PC-9 (cell line): ENCODE measurements at regions not wholly inside any gene's neighbourhood (a gene's known extent, or its start where the extent isn't known, plus 50 kb on each side); places are given as distances from the start of the nearest gene placed in this dataset.

Source experiments
- BruUV-seq: library from RNA; stranded (reverse); fragments of 400-500 nt; replicated peaks from 2 replicates; lab custom pipeline; 2021; lab: Mats Ljungman, UMichigan
- CTCF ChIA-PET: fragments of 300-600 bp; sonication (Branson Sonifier 250); formaldehyde crosslinking; loops from one replicate; lab custom pipeline; 2022; ENCODE audit warnings: antibody characterized with exemption; lab: Charles Lee
- POLR2A ChIA-PET: fragments of 300-600 bp; sonication (Branson Sonifier 250); formaldehyde crosslinking; loops from one replicate; lab custom pipeline; 2022; ENCODE audit warnings: antibody characterized with exemption; ENCODE audit not compliant: unreplicated experiment; lab: Charles Lee
- DNase-seq, 2 experiments: peaks; one replicate each; pipeline versions ENCODE4 v3.0.0 to v3.0.0-alpha.2; 2015 to 2022; ENCODE audit warnings: mixed read lengths in 1 of 2
- H2AFZ ChIP-seq: fragments of 200-600 bp; sonication (generic); 2 replicates; pipeline ENCODE4 v1.8.1; 2017; ENCODE audit warnings: antibody characterized with exemption
- H3F3A ChIP-seq: fragments of 200-600 bp; sonication (generic); 2 replicates; pipeline ENCODE4 v1.8.1; 2017; ENCODE audit warnings: antibody characterized with exemption, mild to moderate bottlenecking, low read depth; ENCODE audit not compliant: insufficient read depth
- H3K27ac ChIP-seq: fragments of 200-600 bp; sonication (generic); 2 replicates; pipeline ENCODE4 v1.6.1; 2016; ENCODE audit warnings: mixed run types
- H3K27me3 ChIP-seq: fragments of 200-600 bp; sonication (generic); 2 replicates; pipeline ENCODE4 v1.6.1; 2016; ENCODE audit warnings: low read depth, mixed run types; ENCODE audit not compliant: insufficient read depth
- H3K36me3 ChIP-seq: fragments of 200-600 bp; sonication (generic); 2 replicates; pipeline ENCODE4 v1.6.1; 2016; ENCODE audit warnings: low read depth, mixed run types
- H3K4me1 ChIP-seq: fragments of 200-600 bp; sonication (generic); replicated peaks from 2 replicates; pipeline ENCODE4 v1.6.1; 2016; ENCODE audit warnings: mixed run types; ENCODE audit not compliant: insufficient read depth
- H3K4me2 ChIP-seq: fragments of 200-600 bp; sonication (generic); 2 replicates; pipeline ENCODE4 v1.6.1; 2017; ENCODE audit warnings: mixed run types
- H3K4me3 ChIP-seq: fragments of 200-600 bp; sonication (generic); 2 replicates; pipeline ENCODE4 v1.6.1; 2016; ENCODE audit warnings: mixed run types
- H3K79me2 ChIP-seq: fragments of 200-600 bp; sonication (generic); 2 replicates; pipeline ENCODE4 v1.6.1; 2017; ENCODE audit warnings: low read depth, mixed run types
- H3K9me2 ChIP-seq: fragments of 200-600 bp; sonication (generic); 2 replicates; pipeline ENCODE4 v1.8.1; 2017; ENCODE audit warnings: mild to moderate bottlenecking; ENCODE audit not compliant: insufficient read depth
- H3K9me3 ChIP-seq: fragments of 200-600 bp; sonication (generic); 2 replicates; pipeline ENCODE4 v1.8.1; 2016; ENCODE audit warnings: low read depth; ENCODE audit not compliant: insufficient read depth
- H4K20me1 ChIP-seq: fragments of 200-600 bp; sonication (generic); 2 replicates; pipeline ENCODE4 v1.8.1; 2017; ENCODE audit not compliant: insufficient read depth
- EZH2 ChIP-seq: fragments of 200-600 bp; sonication (generic); IDR thresholded peaks from 2 replicates; pipeline ENCODE4 v1.8.0; 2017; ENCODE audit warnings: antibody characterized with exemption, low read depth
- intact Hi-C: fragments of 100-400 bp; cut with micrococcal nuclease; formaldehyde crosslinking; loops from one replicate; pipeline ENCODE4 v1.10.0; 2022; ENCODE audit not compliant: unreplicated experiment
- TF ChIP-seq, protein P1 (sequence below): fragments of 200-600 bp; sonication (generic); conservative IDR thresholded peaks from 2 replicates; pipeline ENCODE4 v1.6.1; 2017; ENCODE audit warnings: mixed run types, antibody characterized with exemption, mild to moderate bottlenecking, moderate library complexity

GRCh38 chr22:48835364-48835763 is 992.3 kb downstream of the BRD1 start:
- Histone ChIP-seq H3K36me3 (no peaks in the 10 kb centered on the region), H3K79me2 (no peaks in the 10 kb centered on the region), H2AFZ (no peak overlapping the region), H3K9me2 (no peaks in the 10 kb centered on the region), H3K4me1 (no peaks in the 10 kb centered on the region), H4K20me1 (no peaks in the 10 kb centered on the region), H3K27ac (no peak overlapping the region), H3K27me3 (peaks cover 89% of the 10 kb centered on the region), H3K4me2 (no peak overlapping the region), H3K4me3 (no peak overlapping the region), H3K9me3 (no peaks in the 10 kb centered on the region), H3F3A (peaks cover 7% of the 10 kb centered on the region; the same call in 1 of the 2 replicates)
- DNase-seq: no peak
- intact Hi-C loops: no loop called here
- no TSS peak for BruUV-seq
- POLR2A ChIA-PET: no interaction called here
- no peak for TF ChIP-seq EZH2
- CTCF ChIA-PET: no interaction called here

DNA sequence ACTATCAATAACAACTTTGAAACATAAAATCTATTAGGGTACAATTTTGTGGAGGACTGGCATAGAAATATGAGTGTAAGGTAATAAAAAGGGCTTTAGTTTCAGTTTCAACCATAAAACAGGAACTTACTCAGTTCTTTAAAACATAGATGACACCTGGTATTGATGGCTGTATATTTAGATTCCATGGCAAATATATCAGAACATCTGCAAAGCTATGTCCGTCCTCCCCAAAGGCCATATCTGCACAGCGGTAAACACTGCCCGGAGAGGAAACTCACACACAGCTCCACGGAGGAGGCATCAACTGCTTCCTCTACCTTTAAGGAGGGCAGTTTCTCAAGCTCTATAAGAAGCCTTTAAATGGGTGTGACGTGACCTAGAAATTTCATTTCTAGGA is 993.3 kb downstream of the BRD1 start:
- DNase-seq: no peak
- Histone ChIP-seq H3K9me2 (no peaks in the 10 kb centered on the region), H2AFZ (no peak overlapping the region), H3K4me2 (no peak overlapping the region), H3K4me1 (no peaks in the 10 kb centered on the region), H3K27me3 (peaks cover 80% of the 10 kb centered on the region), H4K20me1 (no peaks in the 10 kb centered on the region), H3K27ac (no peak overlapping the region), H3K36me3 (no peaks in the 10 kb centered on the region), H3K4me3 (no peak overlapping the region), H3K79me2 (no peaks in the 10 kb centered on the region), H3K9me3 (no peaks in the 10 kb centered on the region), H3F3A (peaks cover 7% of the 10 kb centered on the region; the same call in 1 of the 2 replicates)
- CTCF ChIA-PET: no interaction called here
- intact Hi-C loops: no loop called here
- POLR2A ChIA-PET: no interaction called here
- no peak for TF ChIP-seq EZH2
- TF ChIP-seq, protein P1, sequence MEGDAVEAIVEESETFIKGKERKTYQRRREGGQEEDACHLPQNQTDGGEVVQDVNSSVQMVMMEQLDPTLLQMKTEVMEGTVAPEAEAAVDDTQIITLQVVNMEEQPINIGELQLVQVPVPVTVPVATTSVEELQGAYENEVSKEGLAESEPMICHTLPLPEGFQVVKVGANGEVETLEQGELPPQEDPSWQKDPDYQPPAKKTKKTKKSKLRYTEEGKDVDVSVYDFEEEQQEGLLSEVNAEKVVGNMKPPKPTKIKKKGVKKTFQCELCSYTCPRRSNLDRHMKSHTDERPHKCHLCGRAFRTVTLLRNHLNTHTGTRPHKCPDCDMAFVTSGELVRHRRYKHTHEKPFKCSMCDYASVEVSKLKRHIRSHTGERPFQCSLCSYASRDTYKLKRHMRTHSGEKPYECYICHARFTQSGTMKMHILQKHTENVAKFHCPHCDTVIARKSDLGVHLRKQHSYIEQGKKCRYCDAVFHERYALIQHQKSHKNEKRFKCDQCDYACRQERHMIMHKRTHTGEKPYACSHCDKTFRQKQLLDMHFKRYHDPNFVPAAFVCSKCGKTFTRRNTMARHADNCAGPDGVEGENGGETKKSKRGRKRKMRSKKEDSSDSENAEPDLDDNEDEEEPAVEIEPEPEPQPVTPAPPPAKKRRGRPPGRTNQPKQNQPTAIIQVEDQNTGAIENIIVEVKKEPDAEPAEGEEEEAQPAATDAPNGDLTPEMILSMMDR: no peak
- BruUV-seq: no TSS peak

DNA sequence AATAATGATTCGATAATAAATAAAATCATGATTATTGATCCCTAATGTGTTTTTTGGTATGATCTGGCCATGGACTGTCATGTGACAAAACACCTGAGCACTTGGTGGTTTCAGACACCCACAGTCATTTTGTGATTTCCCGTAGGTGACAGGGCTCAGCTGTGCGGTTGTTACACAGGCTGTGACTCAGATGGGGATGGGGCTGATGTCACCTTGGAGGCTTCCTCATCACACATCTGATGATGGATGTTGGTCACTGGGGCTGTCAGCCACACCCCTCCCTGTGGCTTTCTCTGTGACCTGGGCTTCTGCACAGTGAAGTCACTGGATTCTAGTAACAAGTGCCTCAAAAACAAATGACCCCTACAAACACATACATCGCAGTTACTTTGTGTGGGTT is 995.1 kb downstream of the BRD1 start:
- no peaks in the 10 kb centered on the region for H3K79me2 ChIP-seq
- H2AFZ ChIP-seq: no peak overlapping the region
- intact Hi-C loops: no loop called here
- H3K9me3 ChIP-seq: no peaks in the 10 kb centered on the region
- no peaks in the 10 kb centered on the region for H3K4me1 ChIP-seq
- peaks cover 84% of the 10 kb centered on the region for H3K27me3 ChIP-seq
- CTCF ChIA-PET: no interaction called here
- TF ChIP-seq, protein P1: no peak
- no peak for TF ChIP-seq EZH2
- no peaks in the 10 kb centered on the region for H3K9me2 ChIP-seq
- no peak for DNase-seq
- no peak overlapping the region for H3K27ac ChIP-seq
- peaks cover 7% of the 10 kb centered on the region; the same call in 1 of the 2 replicates for H3F3A ChIP-seq
- no TSS peak for BruUV-seq
- POLR2A ChIA-PET: no interaction called here
- no peak overlapping the region for H3K4me2 ChIP-seq
- H3K36me3 ChIP-seq: no peaks in the 10 kb centered on the region
- H4K20me1 ChIP-seq: no peaks in the 10 kb centered on the region
- H3K4me3 ChIP-seq: no peak overlapping the region

DNA sequence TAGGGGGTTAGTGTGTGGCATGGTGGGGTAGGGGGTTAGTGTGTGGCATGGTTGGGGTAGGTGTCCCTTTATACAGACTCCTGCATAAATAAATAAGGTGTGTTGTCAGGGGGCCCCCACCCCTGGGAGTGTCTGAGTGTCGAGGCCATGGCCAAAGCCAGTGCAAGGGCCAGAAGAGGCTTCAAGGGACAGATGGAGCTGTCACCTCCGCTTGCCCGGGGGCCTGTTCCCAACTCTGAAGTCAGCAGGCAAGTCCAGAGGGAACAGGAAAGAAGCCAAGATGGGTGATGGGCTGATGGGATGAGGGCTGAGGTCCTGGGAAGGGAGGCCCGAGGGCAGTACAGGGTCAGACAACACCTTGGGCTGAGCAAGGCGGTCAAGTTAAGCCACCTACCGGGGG is 997.8 kb downstream of the BRD1 start:
- no peak for DNase-seq
- Histone ChIP-seq H3K27me3 (peaks cover 87% of the 10 kb centered on the region), H3K4me2 (no peak overlapping the region), H3K79me2 (no peaks in the 10 kb centered on the region), H3K4me3 (no peak overlapping the region), H4K20me1 (no peaks in the 10 kb centered on the region), H3K4me1 (no peaks in the 10 kb centered on the region), H3K9me2 (no peaks in the 10 kb centered on the region), H3F3A (no peaks in the 10 kb centered on the region), H3K9me3 (no peaks in the 10 kb centered on the region), H3K27ac (no peak overlapping the region), H2AFZ (no peak overlapping the region), H3K36me3 (no peaks in the 10 kb centered on the region)
- POLR2A ChIA-PET: no interaction called here
- TF ChIP-seq, protein P1: no peak
- no peak for TF ChIP-seq EZH2
- BruUV-seq: no TSS peak
- intact Hi-C loops: no loop called here
- CTCF ChIA-PET: no interaction called here
